ENCODE measurements at regions not wholly inside any gene's neighbourhood (a gene's known extent, or its start where the extent isn't known, plus 50 kb on each side); places are given as distances from the start of the nearest gene placed in this dataset.

- TF ChIP-seq GATA2 (IDR thresholded peaks at IDR 0.05; ENCODE audit: low read depth, low read length) (no peak), GATA3 (IDR thresholded peaks at IDR 0.05; ENCODE audit: low read depth, low read length) (no peak)
Observed at GRCh38 chr16:51327001-51327400, 175.9 kb upstream of the SALL1 start.

Data from SH-SY5Y (cell line).